B cell (primary cell): ENCODE measurements at regions not wholly inside any gene's neighbourhood (a gene's known extent, or its start where the extent isn't known, plus 50 kb on each side); places are given as distances from the start of the nearest gene placed in this dataset. TPM values are rescaled to one million over a fixed set of nuclear protein-coding genes. Genes with fewer than 3 reads are reported as not detected.

Experiments
- ATAC-seq: fragments of 200-7000 bp; cut with Tn5 transposase; one replicate; pipeline ENCODE4 v1.10.0; 2021; ENCODE audit warnings: low read depth, mild to moderate bottlenecking, moderate number of reproducible peaks, moderate library complexity
- CTCF ChIA-PET: fragments of 350-600 bp; sonication (Branson Sonifier 250); formaldehyde crosslinking; loops from one replicate; lab custom pipeline; 2021; ENCODE audit warnings: antibody characterized with exemption, inconsistent platforms; lab: Charles Lee
- POLR2A ChIA-PET: fragments of 350-600 bp; sonication (Branson Sonifier 250); formaldehyde crosslinking; loops from one replicate; lab custom pipeline; 2021; ENCODE audit warnings: antibody characterized with exemption; lab: Charles Lee
- DNase-seq: peaks from one replicate; pipeline ENCODE4 v3.0.0; 2013
- H2AFZ ChIP-seq: 2 replicates; pipeline ENCODE4 v1.6.1; 2012; ENCODE audit warnings: mild to moderate bottlenecking, low read depth, low read length; ENCODE audit not compliant: insufficient read depth, poor library complexity, severe bottlenecking
- H3K27ac ChIP-seq, 2 donors: 1 replicate in 1 of 2; 2 replicates in 1 of 2; pipeline ENCODE4 v1.5.1; 2012 to 2013; ENCODE audit warnings: low read length in 2 of 2, mild to moderate bottlenecking in 2 of 2, moderate library complexity in 1 of 2
- H3K27me3 ChIP-seq, 4 experiments: fragments of 200-600 bp in 1 of 4; sonication (generic) in 1 of 4; replicated peaks in 1 of 4; 1 replicate in 2 of 4; 2 replicates in 2 of 4; pipeline versions ENCODE4 v1.6.1 to v1.7.0; 2013 to 2016; ENCODE audit warnings: low read length in 3 of 4, mild to moderate bottlenecking in 2 of 4, mixed read lengths in 1 of 4, moderate library complexity in 1 of 4; ENCODE audit not compliant: insufficient read depth in 4 of 4, control insufficient read depth in 3 of 4; ENCODE audit errors: control extremely low read depth in 1 of 4
- H3K36me3 ChIP-seq, 2 experiments: replicated peaks in 1 of 2; 1 replicate in 1 of 2; 2 replicates in 1 of 2; pipeline versions ENCODE4 v1.6.1 to v1.7.1; 2013; ENCODE audit warnings: low read length in 1 of 2; ENCODE audit not compliant: insufficient read depth in 2 of 2, control insufficient read depth in 1 of 2; ENCODE audit errors: control extremely low read depth in 1 of 2, extremely low read depth in 1 of 2
- H3K4me1 ChIP-seq, 2 donors: fragments of 200-600 bp in 1 of 2; sonication (generic) in 1 of 2; 1 replicate in 1 of 2; 2 replicates in 1 of 2; pipeline versions ENCODE4 v1.5.1 to v1.6.1; 2013 to 2017; ENCODE audit warnings: low read length in 2 of 2; ENCODE audit not compliant: control insufficient read depth in 2 of 2, insufficient read depth in 2 of 2
- H3K4me2 ChIP-seq: replicated peaks from 2 replicates; pipeline ENCODE3; 2012; ENCODE audit warnings: mild to moderate bottlenecking, low read depth, low read length; ENCODE audit not compliant: poor library complexity, severe bottlenecking
- H3K4me3 ChIP-seq, 5 experiments: fragments of 200-600 bp in 1 of 5; sonication (generic) in 1 of 5; 1 replicate in 3 of 5; 2 replicates in 2 of 5; pipeline versions ENCODE4 v1.5.1 to v1.7.0; 2011 to 2016; ENCODE audit warnings: low read length in 4 of 5, mild to moderate bottlenecking in 4 of 5, low read depth in 2 of 5, control low read depth in 1 of 5, moderate library complexity in 1 of 5; ENCODE audit not compliant: insufficient read depth in 1 of 5; ENCODE audit errors: control extremely low read depth in 1 of 5, extremely low read depth in 1 of 5
- H3K79me2 ChIP-seq: fragments of 200-600 bp; sonication (generic); one replicate; pipeline ENCODE4 v1.6.0; 2016; ENCODE audit warnings: low read length; ENCODE audit not compliant: control insufficient read depth, insufficient read depth
- H3K9ac ChIP-seq: fragments of 200-600 bp; sonication (generic); 2 replicates; pipeline ENCODE4 v1.6.1; 2017; ENCODE audit warnings: mild to moderate bottlenecking, low read length, moderate library complexity
- H3K9me3 ChIP-seq, 3 donors: one replicate each; pipeline versions ENCODE4 v1.6.1 to v1.7.1; 2013; ENCODE audit warnings: low read length in 2 of 3; ENCODE audit not compliant: control insufficient read depth in 2 of 3, insufficient read depth in 1 of 3; ENCODE audit errors: control extremely low read depth in 1 of 3
- H4K20me1 ChIP-seq: 2 replicates; pipeline ENCODE4 v1.6.0; 2012; ENCODE audit warnings: mild to moderate bottlenecking, low read length; ENCODE audit not compliant: insufficient read depth, control insufficient read depth, poor library complexity, severe bottlenecking
- H3K27ac Mint-ChIP-seq: one replicate; pipeline ENCODE4 v1.8.0; 2021; ENCODE audit warnings: mixed read lengths
- H3K27me3 Mint-ChIP-seq: one replicate; pipeline ENCODE4 v1.8.0; 2021; ENCODE audit warnings: mixed read lengths
- H3K4me1 Mint-ChIP-seq: one replicate; pipeline ENCODE4 v1.8.0; 2021; ENCODE audit warnings: mixed read lengths
- H3K4me3 Mint-ChIP-seq: one replicate; pipeline ENCODE4 v1.8.0; 2021; ENCODE audit warnings: mixed read lengths
- H3K9me3 Mint-ChIP-seq: one replicate; pipeline ENCODE4 v1.8.0; 2022; ENCODE audit warnings: mixed read lengths; ENCODE audit not compliant: insufficient read depth
- EZH2 ChIP-seq: IDR thresholded peaks from 2 replicates; pipeline ENCODE4 v1.6.1; 2012; ENCODE audit warnings: borderline replicate concordance, low read depth, mild to moderate bottlenecking, moderate library complexity, low read length; ENCODE audit not compliant: insufficient read depth, poor library complexity, severe bottlenecking
- WGBS: methylation state at CpG from one replicate; pipeline ENCODE4 v1.1.5; 2013; ENCODE audit warnings: missing lambda C conversion rate; ENCODE audit not compliant: insufficient coverage; 5-methylcytosine and 5-hydroxymethylcytosine counted together
- intact Hi-C: fragments of 100-400 bp; cut with micrococcal nuclease; formaldehyde crosslinking; loops from one replicate; pipeline ENCODE4 v1.10.0; 2022
- small RNA-seq: library from RNA; depleted of rRNA; stranded (forward); fragments of <200 nt; gene quantifications from one replicate; pipeline ENCODE3, GENCODE V24; 2012; ENCODE audit warnings: low replicate concordance, low read depth; ENCODE audit not compliant: insufficient read length
- TF ChIP-seq, protein P1 (sequence below): fragments of 200-600 bp; IDR thresholded peaks from one replicate; pipeline ENCODE4 v1.8.0; 2022; ENCODE audit warnings: antibody characterized with exemption, mild to moderate bottlenecking

DNA sequence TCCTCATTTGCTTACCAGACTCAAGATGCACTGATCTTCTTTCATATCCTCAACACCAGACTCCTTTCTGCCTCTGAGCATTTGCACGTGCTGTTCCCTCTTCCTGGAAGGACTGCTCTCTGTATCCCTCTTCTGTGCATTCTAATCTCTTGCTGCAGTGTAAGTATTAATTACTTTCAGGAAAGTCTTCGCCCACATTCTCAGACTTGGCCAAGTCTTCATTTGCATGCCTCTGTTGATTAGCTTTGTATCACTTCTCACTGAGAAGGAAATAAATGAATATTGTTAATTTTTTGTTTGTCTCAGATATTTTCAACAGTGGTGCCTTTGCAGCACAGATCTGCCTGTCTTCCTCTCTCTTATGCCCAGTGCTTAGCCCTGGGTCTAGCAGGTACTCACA is 50.3 kb upstream of the RAB3GAP2 start:
- no CpG with 5 or more reads among the region's 2 CpGs for WGBS
- Histone ChIP-seq H3K27me3 (peaks cover 0 to 3% (median 0%) of the 10 kb centered on the region in 4 experiments), H3K27ac (no peak overlapping the region), H3K4me3 (no peak overlapping the region), H3K4me2 (no peak overlapping the region), H3K36me3 (no peaks in the 10 kb centered on the region), H2AFZ (no peak overlapping the region), H3K79me2 (no peaks in the 10 kb centered on the region), H3K4me1 (no peaks in the 10 kb centered on the region), H4K20me1 (no peaks in the 10 kb centered on the region), H3K9me3 (no peaks in the 10 kb centered on the region), H3K9ac (no peak overlapping the region)
- CTCF ChIA-PET = no interaction called here
- ATAC-seq (no peak), DNase-seq (no peak)
- Mint-ChIP-seq H3K4me3 (no peak overlapping the region), H3K4me1 (no peaks in the 10 kb centered on the region), H3K9me3 (no peaks in the 10 kb centered on the region), H3K27me3 (peaks cover 8% of the 10 kb centered on the region), H3K27ac (no peak overlapping the region)
- intact Hi-C loops = no loop called here
- TF ChIP-seq EZH2 = no peak
- TF ChIP-seq, protein P1, sequence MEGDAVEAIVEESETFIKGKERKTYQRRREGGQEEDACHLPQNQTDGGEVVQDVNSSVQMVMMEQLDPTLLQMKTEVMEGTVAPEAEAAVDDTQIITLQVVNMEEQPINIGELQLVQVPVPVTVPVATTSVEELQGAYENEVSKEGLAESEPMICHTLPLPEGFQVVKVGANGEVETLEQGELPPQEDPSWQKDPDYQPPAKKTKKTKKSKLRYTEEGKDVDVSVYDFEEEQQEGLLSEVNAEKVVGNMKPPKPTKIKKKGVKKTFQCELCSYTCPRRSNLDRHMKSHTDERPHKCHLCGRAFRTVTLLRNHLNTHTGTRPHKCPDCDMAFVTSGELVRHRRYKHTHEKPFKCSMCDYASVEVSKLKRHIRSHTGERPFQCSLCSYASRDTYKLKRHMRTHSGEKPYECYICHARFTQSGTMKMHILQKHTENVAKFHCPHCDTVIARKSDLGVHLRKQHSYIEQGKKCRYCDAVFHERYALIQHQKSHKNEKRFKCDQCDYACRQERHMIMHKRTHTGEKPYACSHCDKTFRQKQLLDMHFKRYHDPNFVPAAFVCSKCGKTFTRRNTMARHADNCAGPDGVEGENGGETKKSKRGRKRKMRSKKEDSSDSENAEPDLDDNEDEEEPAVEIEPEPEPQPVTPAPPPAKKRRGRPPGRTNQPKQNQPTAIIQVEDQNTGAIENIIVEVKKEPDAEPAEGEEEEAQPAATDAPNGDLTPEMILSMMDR = no peak
- POLR2A ChIA-PET = no interaction called here

Small RNA genes lying in the stretch of these regions (small RNA-seq; reads per million reads assigned to genes)
- not detected for gene AC096644.2
